ENCODE measurements at regions not wholly inside any gene's neighbourhood (a gene's known extent, or its start where the extent isn't known, plus 50 kb on each side); places are given as distances from the start of the nearest gene placed in this dataset.

GRCh38 chr13:65314008-65314407, 1916.1 kb downstream of the PCDH9 start:
- TF ChIP-seq CTCF (IDR thresholded peaks at IDR 0.05; ENCODE audit: low read depth, low read length, poor library complexity, severe bottlenecking) (no peak), EZH2phosphoT487 (IDR thresholded peaks at IDR 0.05; ENCODE audit: borderline replicate concordance, low read length) (no peak)
